Stimulated activated CD8-positive, alpha-beta memory T cell treated with anti-CD3 and anti-CD28 coated beads, Interleukin-4, amount 100 ng/mL, for 24 hours (primary cell): ENCODE measurements at regions not wholly inside any gene's neighbourhood (a gene's known extent, or its start where the extent isn't known, plus 50 kb on each side); places are given as distances from the start of the nearest gene placed in this dataset.
"Not testable (repeated sequence)": the region's sequence is repeated elsewhere in the genome, so short reads cannot be mapped to it uniquely, and the experiment has no call there.

Experiments used
- DNase-seq: peaks from one replicate; pipeline ENCODE4 v3.0.0-alpha.2; 2020; ENCODE audit warnings: low read depth

- DNase-seq, result not testable (repeated sequence)
Observed at GRCh38 chr15:44817797-44818196, 81.5 kb downstream of the TRIM69 start.

- DNase-seq, result not testable (repeated sequence)
Observed at GRCh38 chr15:44819331-44819987, 83.1 kb downstream of the TRIM69 start.

DNA sequence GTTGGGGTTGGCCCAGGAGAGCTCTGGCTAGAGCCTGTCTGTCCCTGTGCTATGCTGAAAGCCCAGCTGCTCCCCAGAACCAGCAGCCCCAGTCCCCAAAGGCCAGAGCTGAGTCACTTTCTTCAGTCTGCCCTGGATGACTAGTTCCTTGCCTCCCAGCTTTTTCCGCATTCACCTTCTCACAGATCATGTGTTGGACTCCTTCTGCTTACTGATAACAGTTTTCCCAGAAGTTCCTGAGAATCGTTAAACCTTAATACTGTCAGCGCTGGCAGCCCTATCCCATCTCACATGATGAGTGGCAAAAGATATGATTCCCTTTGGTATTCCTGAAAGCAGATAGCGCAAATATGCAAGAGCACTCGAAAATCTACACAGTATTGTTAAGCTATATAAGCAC lies 84.2 kb downstream of the TRIM69 start:
- DNase-seq, result not testable (repeated sequence)

DNA sequence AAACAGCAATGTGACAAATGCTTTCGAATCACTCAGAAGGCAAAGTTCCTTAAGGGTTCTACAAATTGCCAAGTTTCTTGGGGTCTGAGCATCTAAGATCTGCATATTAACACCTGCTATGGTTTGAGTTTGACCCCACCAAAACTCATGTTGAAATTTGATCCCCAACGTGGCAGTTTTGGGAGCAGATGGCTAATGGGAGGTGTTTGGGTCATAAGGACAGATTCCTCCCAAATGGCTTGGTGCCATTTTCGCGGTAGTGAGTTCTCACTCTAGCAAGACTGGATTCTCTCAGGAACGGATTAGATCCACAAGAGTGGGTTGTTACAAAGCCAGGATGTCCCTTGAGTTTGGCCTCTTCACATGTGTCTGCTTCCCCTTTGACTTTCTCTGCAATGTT lies 84.6 kb downstream of the TRIM69 start:
- not testable (repeated sequence) for DNase-seq

GRCh38 chr15:44824277-44825145 lies 88.2 kb downstream of the TRIM69 start:
- not testable (repeated sequence) for DNase-seq

DNA sequence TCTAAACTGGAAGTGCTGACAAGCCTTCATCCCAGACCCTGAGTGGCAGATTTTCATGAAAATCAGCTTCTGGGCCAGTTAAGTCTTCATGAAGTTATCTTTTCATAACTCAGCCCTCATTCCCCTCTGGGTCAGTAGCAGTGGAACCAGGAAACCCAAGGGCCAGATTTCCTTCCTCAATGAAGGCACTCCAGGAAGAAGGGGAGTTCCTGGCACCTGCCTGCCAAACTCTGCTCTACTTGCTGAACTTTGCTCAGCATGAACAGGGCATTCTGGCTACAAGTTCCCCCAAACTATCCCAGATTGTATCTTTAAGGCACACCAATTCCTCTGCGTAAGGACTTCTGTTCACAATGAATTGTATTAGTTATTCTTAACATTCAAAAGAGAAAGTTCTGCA lies 90.3 kb downstream of the TRIM69 start:
- not testable (repeated sequence) for DNase-seq

GRCh38 chr15:44828229-44828914 lies 92.0 kb downstream of the TRIM69 start:
- DNase-seq, result not testable (repeated sequence)

DNA sequence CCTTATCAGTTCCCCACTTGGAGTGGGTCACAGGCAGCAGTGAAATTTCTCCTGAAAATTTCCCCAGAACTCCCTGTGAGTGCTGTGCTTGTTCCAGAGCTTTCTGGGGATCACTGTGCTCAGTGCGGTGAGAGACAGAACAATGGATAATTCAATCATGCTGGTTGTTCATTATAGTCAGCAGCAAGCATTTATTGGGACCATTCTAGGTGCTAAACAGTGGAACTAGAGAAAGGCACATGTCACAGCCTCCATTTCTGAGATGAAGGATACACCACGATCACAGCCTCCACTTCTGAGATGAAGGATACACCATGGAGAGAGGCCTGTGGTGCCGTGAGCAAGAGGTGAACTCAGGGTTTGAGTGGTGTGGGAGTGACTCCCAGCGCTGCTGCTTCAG lies 92.8 kb downstream of the TRIM69 start:
- not testable (repeated sequence) for DNase-seq

GRCh38 chr15:44830692-44831408 lies 94.5 kb downstream of the TRIM69 start:
- DNase-seq, result not testable (repeated sequence)

- DNase-seq, result not testable (repeated sequence)
Observed at GRCh38 chr15:44831409-44831741, 95.0 kb downstream of the TRIM69 start.

- DNase-seq, result not testable (repeated sequence)
Observed at GRCh38 chr15:44832133-44832532, 95.8 kb downstream of the TRIM69 start.

DNA sequence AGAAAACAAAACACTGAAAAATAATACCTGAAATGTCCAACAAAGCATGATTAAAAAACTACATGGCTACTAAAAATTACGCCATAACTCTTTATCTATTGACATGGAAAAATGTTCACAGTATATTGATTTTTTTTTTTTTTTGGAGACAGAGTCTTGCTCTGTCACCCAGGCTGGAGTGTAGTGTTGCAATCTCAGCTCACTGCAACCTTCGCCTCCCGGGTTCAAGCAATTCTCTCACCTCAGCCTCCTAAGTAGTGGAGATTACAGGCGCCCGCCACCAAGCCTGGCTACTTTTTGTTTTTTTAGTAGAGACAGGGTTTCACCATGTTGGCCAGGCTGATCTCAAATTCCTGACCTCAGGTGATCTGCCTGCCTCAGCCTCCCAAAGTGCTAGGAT lies 96.8 kb downstream of the TRIM69 start:
- not testable (repeated sequence) for DNase-seq

DNA sequence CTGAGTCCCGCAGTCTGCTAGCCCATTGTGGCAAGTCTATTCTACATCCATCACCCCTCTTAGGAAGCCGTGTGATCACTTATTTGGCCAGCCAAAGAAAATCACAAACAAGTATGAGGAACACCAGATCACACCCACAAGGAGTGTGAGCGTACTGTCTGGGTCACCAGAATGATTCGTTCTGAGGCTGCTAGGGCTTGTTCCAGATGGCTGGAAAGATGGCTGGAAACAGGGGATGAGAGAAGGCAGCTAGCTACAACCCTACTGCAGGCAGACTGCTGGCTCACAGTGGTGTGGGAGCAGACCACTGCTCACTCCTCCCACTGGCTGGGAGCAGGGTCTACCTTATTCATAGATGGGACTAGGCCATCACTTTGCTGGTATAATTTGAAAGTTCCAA lies 97.4 kb downstream of the TRIM69 start:
- DNase-seq, result not testable (repeated sequence)

GRCh38 chr15:44835082-44835481 lies 98.8 kb downstream of the TRIM69 start:
- not testable (repeated sequence) for DNase-seq

DNA sequence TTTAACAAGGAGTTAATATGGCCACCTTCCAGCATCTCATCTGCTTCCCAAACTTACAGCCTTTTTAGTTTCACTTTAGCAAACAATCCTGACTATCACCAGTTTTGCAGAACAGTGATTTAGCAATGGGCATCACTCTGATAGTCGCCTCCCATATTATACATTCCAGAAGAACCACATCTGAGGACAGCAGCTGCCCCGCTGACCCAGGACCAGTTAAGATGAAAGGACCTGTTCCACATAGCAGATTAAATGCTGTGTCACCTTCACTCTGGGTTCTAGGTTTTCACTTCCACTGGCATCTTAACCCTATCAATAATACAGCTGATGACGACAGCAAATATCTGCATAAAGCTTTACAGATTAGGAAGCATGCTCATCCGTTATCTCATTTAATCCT lies 99.8 kb downstream of the TRIM69 start:
- no peak for DNase-seq

DNA sequence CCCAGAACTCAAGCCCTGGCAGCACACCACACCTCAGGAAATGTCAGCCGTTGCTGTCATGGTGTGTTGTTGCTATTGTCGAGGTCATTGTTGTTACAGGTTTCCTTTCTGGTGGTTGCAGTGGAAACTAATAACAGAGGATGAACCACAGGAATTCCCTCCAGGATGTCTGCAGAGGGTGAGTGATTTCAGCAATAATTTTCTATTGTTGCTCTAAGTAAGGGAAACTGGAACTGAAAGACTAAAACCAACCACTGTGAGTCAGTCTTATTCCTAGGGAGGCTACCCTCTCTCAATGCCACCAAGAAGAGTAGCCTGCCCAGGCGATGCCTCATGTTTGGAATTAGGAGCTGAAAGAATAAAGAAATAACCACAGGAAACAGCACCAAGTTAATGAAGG lies 102.6 kb downstream of the TRIM69 start:
- not testable (repeated sequence) for DNase-seq

DNA sequence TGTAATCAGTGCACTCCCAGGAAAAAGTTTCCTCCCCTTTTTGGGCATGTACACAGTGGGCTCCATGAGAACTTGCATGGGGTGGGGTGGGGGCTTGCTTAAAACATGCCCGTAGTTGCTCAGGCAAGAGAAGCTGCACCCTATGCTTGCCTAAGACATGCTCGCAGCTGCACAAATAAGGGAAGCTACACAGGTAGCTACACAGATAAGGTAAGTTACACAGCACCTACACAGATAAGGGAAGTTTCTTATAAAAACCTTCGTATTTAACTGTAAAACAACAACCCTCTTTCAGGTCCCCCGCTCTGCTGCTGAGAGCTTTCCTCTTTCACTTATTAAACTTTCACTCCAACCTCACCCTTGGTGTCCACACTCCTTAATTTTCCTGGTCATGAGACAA lies 105.4 kb downstream of the TRIM69 start:
- DNase-seq, result not testable (repeated sequence)

DNA sequence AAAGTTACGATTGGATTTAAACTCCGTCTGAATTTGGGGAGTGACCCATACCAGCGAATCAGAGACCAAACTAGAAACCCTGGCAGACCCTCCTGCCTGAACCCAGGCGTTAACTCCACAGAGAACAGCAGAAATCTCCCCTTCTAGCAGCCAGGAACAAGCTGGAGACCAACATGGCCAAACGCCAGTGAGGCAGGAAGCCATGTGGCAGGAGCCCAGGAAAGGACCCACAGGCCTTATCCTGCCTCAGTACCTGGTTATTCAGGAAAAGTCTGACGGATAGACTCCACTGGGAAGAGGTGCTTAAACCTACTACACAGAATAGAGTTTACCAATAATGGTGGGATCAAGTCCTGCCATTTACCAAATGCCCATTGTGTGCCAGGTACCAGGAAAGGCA lies 106.6 kb downstream of the TRIM69 start:
- not testable (repeated sequence) for DNase-seq

DNA sequence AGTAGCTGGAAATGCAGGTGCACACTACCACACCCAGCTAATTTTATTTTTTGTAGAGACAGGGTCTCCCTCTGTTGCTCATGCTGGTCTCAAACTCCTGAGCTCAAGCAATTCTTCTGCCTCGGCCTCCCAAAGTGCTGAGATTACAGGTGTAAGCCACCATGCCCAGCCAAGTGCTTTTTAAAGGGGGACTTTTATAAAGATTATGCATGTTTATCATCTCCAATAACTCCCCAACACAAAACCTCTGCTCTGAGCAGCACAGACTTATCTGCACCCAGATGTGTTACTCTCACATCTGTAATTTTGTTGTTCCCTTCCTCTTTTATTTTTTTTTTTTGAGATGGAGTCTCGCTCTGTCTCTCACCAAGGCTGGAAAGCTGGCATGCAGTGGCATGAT lies 108.6 kb downstream of the TRIM69 start:
- DNase-seq, result not testable (repeated sequence)

- not testable (repeated sequence) for DNase-seq
Observed at GRCh38 chr15:44846156-44846555, 109.8 kb downstream of the TRIM69 start.

DNA sequence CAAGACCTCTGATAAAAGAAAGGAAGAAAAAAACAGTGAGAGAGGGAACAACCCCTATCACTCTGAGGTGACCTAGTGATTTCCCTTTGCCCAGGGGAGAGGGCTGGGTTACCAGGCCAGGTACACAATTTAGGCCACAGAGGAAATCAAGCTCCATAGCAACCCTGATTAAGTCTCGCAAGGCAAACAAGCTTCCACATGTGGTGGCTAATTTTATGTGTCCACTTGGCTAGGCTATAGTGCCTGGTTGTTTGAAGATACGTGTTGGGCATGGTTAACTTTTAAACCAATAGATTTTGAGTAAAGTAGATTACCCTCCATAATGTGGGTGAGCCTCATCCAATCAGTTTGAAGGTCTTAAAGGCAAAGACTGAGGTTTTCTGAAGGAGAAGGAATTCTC lies 108.9 kb upstream of the TERB2 start:
- not testable (repeated sequence) for DNase-seq

- DNase-seq, result not testable (repeated sequence)
Observed at GRCh38 chr15:44848859-44849258, 107.6 kb upstream of the TERB2 start.
